ENCODE measurements at regions not wholly inside any gene's neighbourhood (a gene's known extent, or its start where the extent isn't known, plus 50 kb on each side); places are given as distances from the start of the nearest gene placed in this dataset.

DNA sequence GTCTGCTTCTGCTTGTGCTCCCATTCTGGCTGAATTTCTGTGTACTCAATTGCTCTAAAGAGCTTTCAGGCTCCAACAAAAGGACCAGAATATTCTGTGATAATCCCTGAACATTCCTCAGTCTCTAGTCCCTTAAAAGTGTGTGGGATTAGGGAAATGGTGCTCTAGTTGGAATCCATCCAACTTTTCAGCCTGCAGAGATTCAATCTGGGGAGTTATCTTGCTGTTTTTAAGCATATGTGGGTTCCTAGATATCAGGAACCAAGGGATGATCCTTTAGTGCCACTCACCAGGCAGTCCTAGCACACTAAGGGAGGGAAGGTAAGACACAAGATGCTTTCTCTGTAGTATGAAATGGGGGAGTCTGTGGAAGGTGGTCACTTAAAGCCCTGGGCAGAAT lies 140.3 kb upstream of the SLC1A4 start:
- TF ChIP-seq, protein P1, sequence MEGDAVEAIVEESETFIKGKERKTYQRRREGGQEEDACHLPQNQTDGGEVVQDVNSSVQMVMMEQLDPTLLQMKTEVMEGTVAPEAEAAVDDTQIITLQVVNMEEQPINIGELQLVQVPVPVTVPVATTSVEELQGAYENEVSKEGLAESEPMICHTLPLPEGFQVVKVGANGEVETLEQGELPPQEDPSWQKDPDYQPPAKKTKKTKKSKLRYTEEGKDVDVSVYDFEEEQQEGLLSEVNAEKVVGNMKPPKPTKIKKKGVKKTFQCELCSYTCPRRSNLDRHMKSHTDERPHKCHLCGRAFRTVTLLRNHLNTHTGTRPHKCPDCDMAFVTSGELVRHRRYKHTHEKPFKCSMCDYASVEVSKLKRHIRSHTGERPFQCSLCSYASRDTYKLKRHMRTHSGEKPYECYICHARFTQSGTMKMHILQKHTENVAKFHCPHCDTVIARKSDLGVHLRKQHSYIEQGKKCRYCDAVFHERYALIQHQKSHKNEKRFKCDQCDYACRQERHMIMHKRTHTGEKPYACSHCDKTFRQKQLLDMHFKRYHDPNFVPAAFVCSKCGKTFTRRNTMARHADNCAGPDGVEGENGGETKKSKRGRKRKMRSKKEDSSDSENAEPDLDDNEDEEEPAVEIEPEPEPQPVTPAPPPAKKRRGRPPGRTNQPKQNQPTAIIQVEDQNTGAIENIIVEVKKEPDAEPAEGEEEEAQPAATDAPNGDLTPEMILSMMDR (IDR thresholded peaks at IDR 0.05; ENCODE audit: extremely low read depth in 1 of 2, insufficient read depth in 1 of 2, low read depth in 1 of 2, low read length in 2 of 2), result no peak
- TF ChIP-seq POLR2A (IDR thresholded peaks at IDR 0.05; ENCODE audit: low read depth, low read length), result no peak
- TF ChIP-seq POLR2AphosphoS5 (IDR thresholded peaks at IDR 0.05; ENCODE audit: insufficient read depth, low read depth, low read length), result no peak
- no peak for TF ChIP-seq EZH2 (IDR thresholded peaks at IDR 0.05; ENCODE audit: borderline replicate concordance, low read depth, low read length, severe bottlenecking)
- no peak for TF ChIP-seq MYC (IDR thresholded peaks at IDR 0.05; ENCODE audit: low read depth, low read length)
- TF ChIP-seq JUN (IDR thresholded peaks at IDR 0.05; ENCODE audit: borderline replicate concordance, insufficient read depth, insufficient read length, low read depth), result no peak
- TF ChIP-seq, protein P2, sequence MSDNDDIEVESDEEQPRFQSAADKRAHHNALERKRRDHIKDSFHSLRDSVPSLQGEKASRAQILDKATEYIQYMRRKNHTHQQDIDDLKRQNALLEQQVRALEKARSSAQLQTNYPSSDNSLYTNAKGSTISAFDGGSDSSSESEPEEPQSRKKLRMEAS (IDR thresholded peaks at IDR 0.05; ENCODE audit: insufficient read depth, insufficient read length), result no peak
- TF ChIP-seq FOS (IDR thresholded peaks at IDR 0.05; ENCODE audit: borderline replicate concordance, insufficient read depth, low read length), result no peak

Measured in endothelial cell of umbilical vein (primary cell).